Brain pericyte (primary cell): ENCODE measurements at regions not wholly inside any gene's neighbourhood (a gene's known extent, or its start where the extent isn't known, plus 50 kb on each side); places are given as distances from the start of the nearest gene placed in this dataset.

Experiments used
- DNase-seq: peaks from one replicate; pipeline ENCODE4 v3.0.0-alpha.2; 2012; ENCODE audit warnings: low read depth, low spot score

GRCh38 chr5:122719991-122720746 is 54.7 kb upstream of the SNX2 start:
- DNase-seq, result no peak

GRCh38 chr5:122721127-122721526 is 53.8 kb upstream of the SNX2 start:
- no peak for DNase-seq

GRCh38 chr5:122722341-122722740 is 52.5 kb upstream of the SNX2 start:
- no peak for DNase-seq

- peak; percentile 61 for DNase-seq
Observed at GRCh38 chr5:122723606-122724352, 51.1 kb upstream of the SNX2 start.
